HEK293 (cell line): ENCODE measurements at regions not wholly inside any gene's neighbourhood (a gene's known extent, or its start where the extent isn't known, plus 50 kb on each side); places are given as distances from the start of the nearest gene placed in this dataset.

Experiments used
- CTCF ChIA-PET: fragments of 350-600 bp; formaldehyde crosslinking; extraction: SDS; loops from one replicate; lab custom pipeline; 2021; ENCODE audit warnings: antibody characterized with exemption; lab: Yijun Ruan, JAX
- POLR2A ChIA-PET: fragments of 300-600 bp; formaldehyde crosslinking; extraction: SDS; loops from one replicate; lab custom pipeline; 2020; ENCODE audit warnings: antibody characterized with exemption, inconsistent platforms; lab: Yijun Ruan, JAX
- H3K27ac ChIP-seq: fragments of 200-500 bp; sonication (Bioruptor generic); 2 replicates; pipeline ENCODE4 v1.5.1; 2014; ENCODE audit warnings: low read depth, low read length, control low read depth, inconsistent platforms; ENCODE audit errors: extremely low read depth
- H3K36me3 ChIP-seq, 2 experiments: fragments of 200-500 bp in 1 of 2; sonication (Bioruptor generic) in 1 of 2; 1 replicate in 1 of 2; 2 replicates in 1 of 2; pipeline ENCODE4 v1.5.1; 2014 to 2017; ENCODE audit warnings: inconsistent platforms in 2 of 2, low read length in 2 of 2; ENCODE audit not compliant: control insufficient read depth in 2 of 2, insufficient read depth in 1 of 2
- H3K4me1 ChIP-seq: fragments of 200-500 bp; sonication (Bioruptor generic); 2 replicates; pipeline ENCODE4 v1.5.1; 2014; ENCODE audit warnings: mild to moderate bottlenecking, low read length, inconsistent platforms; ENCODE audit not compliant: control insufficient read depth, insufficient read depth
- H3K4me3 ChIP-seq: 2 replicates; pipeline ENCODE4 v1.5.1; 2011; ENCODE audit warnings: low read depth, mild to moderate bottlenecking, control low read depth, low read length, moderate library complexity
- H3K9me3 ChIP-seq: fragments of 200-500 bp; sonication (Bioruptor generic); 2 replicates; pipeline ENCODE4 v1.5.1; 2014; ENCODE audit warnings: low read depth, low read length, inconsistent platforms; ENCODE audit not compliant: control insufficient read depth, insufficient read depth
- CTCF ChIP-seq: fragments of 450-650 bp; formaldehyde crosslinking; IDR thresholded peaks from 2 replicates; pipeline ENCODE4 v1.5.1; 2016; ENCODE audit warnings: missing biosample characterization, missing genetic modification characterization
- GFI1B ChIP-seq: fragments of 450-650 bp; formaldehyde crosslinking; IDR thresholded peaks from 2 replicates; pipeline ENCODE4 v1.5.1; 2016; ENCODE audit warnings: missing biosample characterization, missing genetic modification characterization
- HOXC10 ChIP-seq: sonication (generic); formaldehyde crosslinking; IDR thresholded peaks from 2 replicates; pipeline ENCODE4 v1.8.1; 2023; ENCODE audit warnings: mild to moderate bottlenecking, missing genetic modification reagents
- SCRT1 ChIP-seq: fragments of 450-650 bp; formaldehyde crosslinking; IDR thresholded peaks from 2 replicates; pipeline ENCODE4 v1.5.1; 2016; ENCODE audit warnings: missing biosample characterization, missing genetic modification characterization, borderline replicate concordance
- SP2 ChIP-seq: fragments of 450-650 bp; formaldehyde crosslinking; IDR thresholded peaks from 2 replicates; pipeline ENCODE4 v1.5.1; 2016; ENCODE audit warnings: missing biosample characterization, missing genetic modification characterization
- ZBTB26 ChIP-seq: fragments of 450-650 bp; formaldehyde crosslinking; optimal IDR thresholded peaks from 2 replicates; pipeline ENCODE3; 2016; ENCODE audit warnings: missing biosample characterization, mild to moderate bottlenecking, missing genetic modification characterization
- ZNF138 ChIP-seq: fragments of 450-650 bp; formaldehyde crosslinking; IDR thresholded peaks from 2 replicates; pipeline ENCODE4 v1.5.1; 2016; ENCODE audit warnings: missing biosample characterization, missing genetic modification characterization, borderline replicate concordance
- ZNF221 ChIP-seq: fragments of 450-650 bp; formaldehyde crosslinking; IDR thresholded peaks from 2 replicates; pipeline ENCODE4 v1.5.1; 2017; ENCODE audit warnings: missing biosample characterization, missing genetic modification characterization, borderline replicate concordance
- ZNF23 ChIP-seq: fragments of 450-650 bp; formaldehyde crosslinking; IDR thresholded peaks from 2 replicates; pipeline ENCODE4 v1.5.1; 2016; ENCODE audit warnings: missing biosample characterization, missing genetic modification characterization, borderline replicate concordance
- ZNF280D ChIP-seq: fragments of 450-650 bp; formaldehyde crosslinking; IDR thresholded peaks from 2 replicates; pipeline ENCODE4 v1.5.1; 2016; ENCODE audit warnings: missing biosample characterization, missing genetic modification characterization
- ZNF398 ChIP-seq: fragments of 450-650 bp; formaldehyde crosslinking; IDR thresholded peaks from 2 replicates; pipeline ENCODE4 v1.5.1; 2017; ENCODE audit warnings: missing biosample characterization, missing genetic modification characterization
- ZNF530 ChIP-seq: fragments of 450-650 bp; formaldehyde crosslinking; IDR thresholded peaks from 2 replicates; pipeline ENCODE4 v1.5.1; 2016; ENCODE audit warnings: low read depth, missing biosample characterization, missing genetic modification characterization
- ZNF571 ChIP-seq: fragments of 450-650 bp; formaldehyde crosslinking; IDR thresholded peaks from 2 replicates; pipeline ENCODE4 v1.5.0; 2017; ENCODE audit warnings: missing biosample characterization, missing genetic modification characterization
- ZNF626 ChIP-seq: fragments of 450-650 bp; sonication (Bioruptor Pico); formaldehyde crosslinking; IDR thresholded peaks from 2 replicates; pipeline ENCODE4 v1.5.1; 2018; ENCODE audit warnings: missing biosample characterization, missing genetic modification characterization, inconsistent platforms
- ZNF701 ChIP-seq: fragments of 450-650 bp; formaldehyde crosslinking; IDR thresholded peaks from 2 replicates; pipeline ENCODE4 v1.5.1; 2016; ENCODE audit warnings: missing biosample characterization, missing genetic modification characterization
- ZSCAN4 ChIP-seq: fragments of 450-650 bp; formaldehyde crosslinking; IDR thresholded peaks from 2 replicates; pipeline ENCODE4 v1.5.1; 2017; ENCODE audit warnings: missing biosample characterization, missing genetic modification characterization
- TF ChIP-seq, protein P1 (sequence below): fragments of 450-650 bp; formaldehyde crosslinking; IDR thresholded peaks from 2 replicates; pipeline ENCODE4 v1.5.1; 2016; ENCODE audit warnings: missing biosample characterization, missing genetic modification characterization
- TF ChIP-seq, protein P2 (sequence below): fragments of 450-650 bp; formaldehyde crosslinking; IDR thresholded peaks from 2 replicates; pipeline ENCODE4 v1.5.1; 2016; ENCODE audit warnings: missing biosample characterization, missing genetic modification characterization, low read depth

GRCh38 chr20:11032611-11033010 is 358.8 kb upstream of the JAG1 start:
- Histone ChIP-seq H3K4me3 (no peak overlapping the region), H3K4me1 (no peaks in the 10 kb centered on the region), H3K27ac (no peak overlapping the region), H3K9me3 (no peaks in the 10 kb centered on the region), H3K36me3 (no peaks in the 10 kb centered on the region)
- TF ChIP-seq ZNF23 (no peak), ZSCAN4 (tag by site-specific recombination) (no peak), CTCF (tag by site-specific recombination) (no peak), ZNF571 (tag by site-specific recombination) (no peak), ZNF280D (tag by site-specific recombination) (no peak), SP2 (tag by site-specific recombination) (no peak), ZNF701 (tag by site-specific recombination) (no peak), GFI1B (tag by site-specific recombination) (no peak), ZNF138 (tag by site-specific recombination) (no peak), ZNF221 (tag by site-specific recombination) (no peak), ZNF530 (tag by site-specific recombination) (no peak), HOXC10 (CRISPR knock-in tag) (no peak), ZBTB26 (no peak), ZNF398 (tag by site-specific recombination) (no peak), SCRT1 (tag by site-specific recombination) (no peak), ZNF626 (tag by site-specific recombination) (no peak)
- TF ChIP-seq, protein P1, sequence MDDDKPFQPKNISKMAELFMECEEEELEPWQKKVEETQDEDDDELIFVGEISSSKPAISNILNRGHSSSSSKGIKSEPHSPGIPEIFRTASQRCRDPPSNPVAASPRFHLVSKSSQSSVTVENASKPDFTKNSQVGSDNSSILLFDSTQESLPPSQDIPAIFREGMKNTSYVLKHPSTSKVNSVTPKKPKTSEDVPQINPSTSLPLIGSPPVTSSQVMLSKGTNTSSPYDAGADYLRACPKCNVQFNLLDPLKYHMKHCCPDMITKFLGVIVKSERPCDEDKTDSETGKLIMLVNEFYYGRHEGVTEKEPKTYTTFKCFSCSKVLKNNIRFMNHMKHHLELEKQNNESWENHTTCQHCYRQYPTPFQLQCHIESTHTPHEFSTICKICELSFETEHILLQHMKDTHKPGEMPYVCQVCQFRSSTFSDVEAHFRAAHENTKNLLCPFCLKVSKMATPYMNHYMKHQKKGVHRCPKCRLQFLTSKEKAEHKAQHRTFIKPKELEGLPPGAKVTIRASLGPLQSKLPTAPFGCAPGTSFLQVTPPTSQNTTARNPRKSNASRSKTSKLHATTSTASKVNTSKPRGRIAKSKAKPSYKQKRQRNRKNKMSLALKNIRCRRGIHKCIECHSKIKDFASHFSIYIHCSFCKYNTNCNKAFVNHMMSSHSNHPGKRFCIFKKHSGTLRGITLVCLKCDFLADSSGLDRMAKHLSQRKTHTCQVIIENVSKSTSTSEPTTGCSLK (tag by site-specific recombination): no peak
- TF ChIP-seq, protein P2, sequence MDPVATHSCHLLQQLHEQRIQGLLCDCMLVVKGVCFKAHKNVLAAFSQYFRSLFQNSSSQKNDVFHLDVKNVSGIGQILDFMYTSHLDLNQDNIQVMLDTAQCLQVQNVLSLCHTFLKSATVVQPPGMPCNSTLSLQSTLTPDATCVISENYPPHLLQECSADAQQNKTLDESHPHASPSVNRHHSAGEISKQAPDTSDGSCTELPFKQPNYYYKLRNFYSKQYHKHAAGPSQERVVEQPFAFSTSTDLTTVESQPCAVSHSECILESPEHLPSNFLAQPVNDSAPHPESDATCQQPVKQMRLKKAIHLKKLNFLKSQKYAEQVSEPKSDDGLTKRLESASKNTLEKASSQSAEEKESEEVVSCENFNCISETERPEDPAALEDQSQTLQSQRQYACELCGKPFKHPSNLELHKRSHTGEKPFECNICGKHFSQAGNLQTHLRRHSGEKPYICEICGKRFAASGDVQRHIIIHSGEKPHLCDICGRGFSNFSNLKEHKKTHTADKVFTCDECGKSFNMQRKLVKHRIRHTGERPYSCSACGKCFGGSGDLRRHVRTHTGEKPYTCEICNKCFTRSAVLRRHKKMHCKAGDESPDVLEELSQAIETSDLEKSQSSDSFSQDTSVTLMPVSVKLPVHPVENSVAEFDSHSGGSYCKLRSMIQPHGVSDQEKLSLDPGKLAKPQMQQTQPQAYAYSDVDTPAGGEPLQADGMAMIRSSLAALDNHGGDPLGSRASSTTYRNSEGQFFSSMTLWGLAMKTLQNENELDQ (tag by site-specific recombination): no peak
- CTCF ChIA-PET: no interaction called here
- POLR2A ChIA-PET: no interaction called here
